ENCODE measurements at regions not wholly inside any gene's neighbourhood (a gene's known extent, or its start where the extent isn't known, plus 50 kb on each side); places are given as distances from the start of the nearest gene placed in this dataset.

GRCh38 chr2:48238381-48238780, 76.1 kb upstream of the FOXN2 start:
- TF ChIP-seq CTCF (IDR thresholded peaks at IDR 0.05; ENCODE audit: low read depth, low read length): no peak
- no peak overlapping the region for H3K4me3 ChIP-seq (ENCODE audit: low read depth, low read length)

- no peak for TF ChIP-seq CTCF (IDR thresholded peaks at IDR 0.05; ENCODE audit: low read depth, low read length)
- no peak overlapping the region for H3K4me3 ChIP-seq (ENCODE audit: low read depth, low read length)
Measured at GRCh38 chr2:48240912-48241311, 73.6 kb upstream of the FOXN2 start.

- no peak overlapping the region for H3K4me3 ChIP-seq (ENCODE audit: low read depth, low read length)
- no peak for TF ChIP-seq CTCF (IDR thresholded peaks at IDR 0.05; ENCODE audit: low read depth, low read length)
Measured at GRCh38 chr2:48247206-48247605, 67.3 kb upstream of the FOXN2 start.

GRCh38 chr2:48248251-48248933, 66.1 kb upstream of the FOXN2 start:
- peak overlapping the region; percentile 27; the same call in 1 of the 2 replicates for H3K4me3 ChIP-seq (ENCODE audit: low read depth, low read length)
- TF ChIP-seq CTCF (IDR thresholded peaks at IDR 0.05; ENCODE audit: low read depth, low read length): no peak

GRCh38 chr2:48249025-48249424, 65.5 kb upstream of the FOXN2 start:
- no peak for TF ChIP-seq CTCF (IDR thresholded peaks at IDR 0.05; ENCODE audit: low read depth, low read length)
- peak overlapping the region; percentile 27; the same call in 1 of the 2 replicates for H3K4me3 ChIP-seq (ENCODE audit: low read depth, low read length)

GRCh38 chr2:48249631-48250473, 64.6 kb upstream of the FOXN2 start:
- peak overlapping the region; percentile 31 for H3K4me3 ChIP-seq (ENCODE audit: low read depth, low read length)
- no peak for TF ChIP-seq CTCF (IDR thresholded peaks at IDR 0.05; ENCODE audit: low read depth, low read length)

- no peak overlapping the region for H3K4me3 ChIP-seq (ENCODE audit: low read depth, low read length)
- no peak for TF ChIP-seq CTCF (IDR thresholded peaks at IDR 0.05; ENCODE audit: low read depth, low read length)
Measured at GRCh38 chr2:48250474-48250844, 64.0 kb upstream of the FOXN2 start.

All from WI38 (cell line).